ENCODE measurements at regions not wholly inside any gene's neighbourhood (a gene's known extent, or its start where the extent isn't known, plus 50 kb on each side); places are given as distances from the start of the nearest gene placed in this dataset.

- ChIA-PET CTCF (interaction anchor here (0.5 to 0.7 kb wide), 3 partner anchors 238 to 1192 kb away, joined by 3 to 4 read pairs (median 4); no protein-coding TSS in a partner anchor), POLR2A (ENCODE audit: low non-redundant PET) (no interaction called here)
- no peak for TF ChIP-seq CTCF (conservative IDR thresholded peaks at IDR 0.05; ENCODE audit: low read depth)
- no peak overlapping the region for H3K27ac ChIP-seq
- DNase-seq (ENCODE audit: low spot score), result no peak
Observed at GRCh38 chr5:143896516-143896915, 84.6 kb downstream of the HMHB1 start.

- peak; percentile 26 for DNase-seq (ENCODE audit: low spot score)
- POLR2A ChIA-PET (ENCODE audit: low non-redundant PET), result no interaction called here
Observed at GRCh38 chr5:143896966-143897365, 85.0 kb downstream of the HMHB1 start.

GRCh38 chr5:143898381-143898780 lies 86.4 kb downstream of the HMHB1 start:
- H3K27ac ChIP-seq, result no peak overlapping the region
- ChIA-PET POLR2A (ENCODE audit: low non-redundant PET) (no interaction called here), CTCF (no interaction called here)
- no peak for DNase-seq (ENCODE audit: low spot score)
- no peak for TF ChIP-seq CTCF (conservative IDR thresholded peaks at IDR 0.05; ENCODE audit: low read depth)

More at GRCh38 chr5:143896966-143897365, 85.0 kb downstream of the HMHB1 start:
- CTCF ChIA-PET, result interaction anchor here (0.5 to 0.6 kb wide), 2 partner anchors 239 to 810 kb away, joined by 3 to 4 read pairs; no protein-coding TSS in a partner anchor
- TF ChIP-seq CTCF (conservative IDR thresholded peaks at IDR 0.05; ENCODE audit: low read depth), result no peak
- H3K27ac ChIP-seq, result no peak overlapping the region

- no peak for TF ChIP-seq CTCF (conservative IDR thresholded peaks at IDR 0.05; ENCODE audit: low read depth)
- no peak overlapping the region for H3K27ac ChIP-seq
- CTCF ChIA-PET, result interaction anchor here (0.7 kb wide), 1 partner anchor 69 kb away, joined by 3 read pairs; no protein-coding TSS in a partner anchor
- no peak for DNase-seq (ENCODE audit: low spot score)
- POLR2A ChIA-PET (ENCODE audit: low non-redundant PET), result no interaction called here
Observed at GRCh38 chr5:143898916-143899591, 87.1 kb downstream of the HMHB1 start.

GRCh38 chr5:143908959-143909358 lies 97.0 kb downstream of the HMHB1 start:
- TF ChIP-seq CTCF (conservative IDR thresholded peaks at IDR 0.05; ENCODE audit: low read depth), result no peak
- CTCF ChIA-PET, result no interaction called here
- H3K27ac ChIP-seq, result no peak overlapping the region
- DNase-seq (ENCODE audit: low spot score), result no peak
- POLR2A ChIA-PET (ENCODE audit: low non-redundant PET), result no interaction called here

- DNase-seq (ENCODE audit: low spot score), result peak; percentile 84
- CTCF ChIA-PET, result no interaction called here
- H3K27ac ChIP-seq, result no peak overlapping the region
- POLR2A ChIA-PET (ENCODE audit: low non-redundant PET), result no interaction called here
- no peak for TF ChIP-seq CTCF (conservative IDR thresholded peaks at IDR 0.05; ENCODE audit: low read depth)
Observed at GRCh38 chr5:143913008-143913752, 101.2 kb downstream of the HMHB1 start.

Data from RWPE1 (cell line).